GM12865 (cell line): ENCODE measurements at regions not wholly inside any gene's neighbourhood (a gene's known extent, or its start where the extent isn't known, plus 50 kb on each side); places are given as distances from the start of the nearest gene placed in this dataset.

Source experiments
- DNase-seq: peaks from one replicate; pipeline ENCODE4 v3.0.0; 2010; ENCODE audit warnings: low read depth
- H3K4me3 ChIP-seq: 2 replicates; pipeline ENCODE4 v1.5.1; 2011; ENCODE audit warnings: mild to moderate bottlenecking, low read depth, low read length, control low read depth
- CTCF ChIP-seq: IDR thresholded peaks from 2 replicates; pipeline ENCODE4 v1.5.1; 2011; ENCODE audit warnings: low read length, control low read depth, low read depth, inconsistent platforms; ENCODE audit not compliant: insufficient read depth; ENCODE audit errors: missing control alignments

GRCh38 chr13:53342623-53343360, 314.2 kb downstream of the OLFM4 start:
- H3K4me3 ChIP-seq: no peak overlapping the region
- DNase-seq: no peak
- no peak for TF ChIP-seq CTCF

- DNase-seq: no peak
- no peak for TF ChIP-seq CTCF
- no peak overlapping the region for H3K4me3 ChIP-seq
Observed at GRCh38 chr13:53343361-53343744, 314.7 kb downstream of the OLFM4 start.

GRCh38 chr13:53351021-53351420, 322.4 kb downstream of the OLFM4 start:
- TF ChIP-seq CTCF: no peak
- no peak overlapping the region for H3K4me3 ChIP-seq
- DNase-seq: no peak

GRCh38 chr13:53357582-53357981, 329.0 kb downstream of the OLFM4 start:
- H3K4me3 ChIP-seq: no peak overlapping the region
- DNase-seq: no peak
- TF ChIP-seq CTCF: no peak

- no peak for DNase-seq
- no peak for TF ChIP-seq CTCF
- H3K4me3 ChIP-seq: no peak overlapping the region
Observed at GRCh38 chr13:53368948-53369347, 340.3 kb downstream of the OLFM4 start.

GRCh38 chr13:53379485-53379884, 350.9 kb downstream of the OLFM4 start:
- no peak for TF ChIP-seq CTCF
- no peak for DNase-seq
- H3K4me3 ChIP-seq: no peak overlapping the region

- no peak for DNase-seq
- no peak overlapping the region for H3K4me3 ChIP-seq
- TF ChIP-seq CTCF: no peak
Observed at GRCh38 chr13:53382008-53382407, 353.4 kb downstream of the OLFM4 start.
